Thoracic aorta (tissue), 2 donors: ENCODE measurements at regions not wholly inside any gene's neighbourhood (a gene's known extent, or its start where the extent isn't known, plus 50 kb on each side); places are given as distances from the start of the nearest gene placed in this dataset.

Source experiments
- ATAC-seq: fragments of 150-250 bp; one replicate; pipeline ENCODE4 v1.8.0; 2017; ENCODE audit warnings: low read depth; ENCODE audit not compliant: insufficient number of reproducible peaks, low FRiP score
- DNase-seq: peaks from one replicate; pipeline ENCODE4 v3.0.0-alpha.2; 2020; ENCODE audit warnings: low spot score
- H3K27ac ChIP-seq, 2 donors: fragments of 200-600 bp; sonication (generic); 1 replicate in 1 of 2; 2 replicates in 1 of 2; pipeline ENCODE4 v1.5.1; 2016; ENCODE audit warnings: mild to moderate bottlenecking in 2 of 2, moderate library complexity in 2 of 2
- H3K27me3 ChIP-seq: fragments of 200-600 bp; sonication (generic); replicated peaks from 2 replicates; pipeline ENCODE4 v1.6.0; 2016; ENCODE audit warnings: mild to moderate bottlenecking; ENCODE audit not compliant: insufficient read depth
- H3K36me3 ChIP-seq: fragments of 200-600 bp; sonication (generic); one replicate; pipeline ENCODE4 v1.5.1; 2016
- H3K4me1 ChIP-seq, 2 donors: fragments of 200-600 bp; sonication (generic); 1 replicate in 1 of 2; 2 replicates in 1 of 2; pipeline versions ENCODE4 v1.5.1 to v1.6.0; 2016; ENCODE audit warnings: low read depth in 2 of 2, mild to moderate bottlenecking in 1 of 2; ENCODE audit not compliant: control insufficient read depth in 1 of 2
- H3K4me3 ChIP-seq: fragments of 200-600 bp; sonication (generic); 2 replicates; pipeline ENCODE4 v1.5.1; 2016; ENCODE audit warnings: mild to moderate bottlenecking
- H3K9me3 ChIP-seq: fragments of 200-600 bp; sonication (generic); 2 replicates; pipeline ENCODE4 v1.5.1; 2016
- TF ChIP-seq, protein P1 (sequence below): fragments of 200-600 bp; sonication (generic); IDR thresholded peaks from one replicate; pipeline ENCODE4 v1.5.1; 2019; ENCODE audit warnings: antibody characterized with exemption

DNA sequence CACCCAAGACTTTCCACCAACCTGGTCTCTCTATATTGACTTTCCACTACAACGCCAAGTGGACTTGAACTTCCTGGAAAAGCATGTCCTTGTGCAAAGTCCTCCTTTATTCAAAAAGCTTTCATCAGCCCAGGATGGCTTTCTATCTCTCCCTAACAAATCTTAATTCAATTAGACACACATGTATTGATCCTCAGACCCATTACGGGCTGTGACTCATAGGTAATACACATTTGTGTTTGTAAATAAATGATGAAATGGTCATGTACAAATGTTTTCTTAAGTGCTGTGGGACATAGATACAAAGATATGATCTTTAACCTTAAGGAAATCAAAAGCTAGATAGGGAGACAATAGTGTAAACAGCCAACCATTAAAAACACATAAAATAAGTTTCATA, 1189.7 kb downstream of the EFNB2 start:
- Histone ChIP-seq H3K27ac (no peak overlapping the region), H3K4me1 (peaks cover 6 to 12% of the 10 kb centered on the region in 2 donors), H3K4me3 (no peak overlapping the region), H3K27me3 (no peaks in the 10 kb centered on the region), H3K36me3 (no peaks in the 10 kb centered on the region), H3K9me3 (no peaks in the 10 kb centered on the region)
- TF ChIP-seq, protein P1, sequence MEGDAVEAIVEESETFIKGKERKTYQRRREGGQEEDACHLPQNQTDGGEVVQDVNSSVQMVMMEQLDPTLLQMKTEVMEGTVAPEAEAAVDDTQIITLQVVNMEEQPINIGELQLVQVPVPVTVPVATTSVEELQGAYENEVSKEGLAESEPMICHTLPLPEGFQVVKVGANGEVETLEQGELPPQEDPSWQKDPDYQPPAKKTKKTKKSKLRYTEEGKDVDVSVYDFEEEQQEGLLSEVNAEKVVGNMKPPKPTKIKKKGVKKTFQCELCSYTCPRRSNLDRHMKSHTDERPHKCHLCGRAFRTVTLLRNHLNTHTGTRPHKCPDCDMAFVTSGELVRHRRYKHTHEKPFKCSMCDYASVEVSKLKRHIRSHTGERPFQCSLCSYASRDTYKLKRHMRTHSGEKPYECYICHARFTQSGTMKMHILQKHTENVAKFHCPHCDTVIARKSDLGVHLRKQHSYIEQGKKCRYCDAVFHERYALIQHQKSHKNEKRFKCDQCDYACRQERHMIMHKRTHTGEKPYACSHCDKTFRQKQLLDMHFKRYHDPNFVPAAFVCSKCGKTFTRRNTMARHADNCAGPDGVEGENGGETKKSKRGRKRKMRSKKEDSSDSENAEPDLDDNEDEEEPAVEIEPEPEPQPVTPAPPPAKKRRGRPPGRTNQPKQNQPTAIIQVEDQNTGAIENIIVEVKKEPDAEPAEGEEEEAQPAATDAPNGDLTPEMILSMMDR, result no peak
- no peak for ATAC-seq
- DNase-seq, result no peak

DNA sequence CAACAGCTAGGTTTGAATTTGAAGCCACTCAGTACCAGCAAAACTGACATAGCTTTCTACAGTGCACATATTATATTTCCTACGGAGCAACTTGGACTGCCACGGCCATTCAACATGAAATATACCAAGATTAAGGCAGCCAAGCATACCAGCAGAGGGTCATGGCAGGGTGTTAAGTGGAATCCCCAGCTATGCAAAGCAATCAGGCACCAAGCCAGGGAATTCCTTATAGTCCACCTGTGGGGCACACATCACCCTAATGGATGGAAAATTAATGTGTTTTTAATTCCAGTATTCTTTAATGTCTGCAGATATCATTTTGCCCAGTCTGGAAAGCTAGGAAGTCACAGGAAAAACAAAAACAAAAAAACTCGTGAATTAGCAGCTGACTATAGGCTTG, 1190.3 kb downstream of the EFNB2 start:
- no peak for DNase-seq

DNA sequence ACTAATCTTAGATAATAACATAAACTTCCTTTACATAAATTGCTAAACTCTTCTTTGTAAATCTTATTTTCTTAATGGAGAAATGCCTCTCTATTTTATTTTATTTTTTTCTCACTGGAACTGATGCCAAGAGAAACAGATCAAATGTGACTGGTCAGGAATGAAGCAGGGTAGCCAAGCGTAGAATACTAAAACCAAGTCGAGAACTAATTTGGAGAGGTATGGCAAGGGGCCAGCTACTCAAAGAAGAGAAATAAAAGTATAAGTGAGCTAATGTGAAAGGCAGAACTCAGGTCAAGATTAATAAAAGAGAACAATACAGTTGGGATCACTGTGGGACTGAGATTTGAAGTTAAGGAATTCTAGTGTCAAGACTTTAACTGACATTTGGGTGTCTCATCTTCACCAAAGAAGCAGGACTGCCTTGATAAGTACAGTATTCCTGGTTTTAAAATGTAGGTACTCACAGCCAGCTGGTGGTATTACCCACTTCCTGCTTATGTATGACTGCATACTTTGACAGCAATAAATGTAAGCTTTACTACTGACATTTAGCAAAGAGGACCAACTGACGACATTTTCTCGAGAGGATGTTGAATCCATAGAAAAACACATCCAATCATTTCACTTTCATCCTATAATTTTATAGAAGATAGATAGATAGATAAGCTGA, 1192.2 kb downstream of the EFNB2 start:
- DNase-seq (no peak), ATAC-seq (no peak)
- H3K9me3 ChIP-seq, result no peaks in the 10 kb centered on the region
- H3K27ac ChIP-seq, result no peak overlapping the region
- peaks cover 6 to 12% of the 10 kb centered on the region in 2 donors for H3K4me1 ChIP-seq
- TF ChIP-seq, protein P1, result no peak
- H3K27me3 ChIP-seq, result no peaks in the 10 kb centered on the region
- no peaks in the 10 kb centered on the region for H3K36me3 ChIP-seq
- no peak overlapping the region for H3K4me3 ChIP-seq

More for the DNA sequence above, 1190.3 kb downstream of the EFNB2 start:
- peaks cover 6 to 12% of the 10 kb centered on the region in 2 donors for H3K4me1 ChIP-seq
- no peak for ATAC-seq
- no peaks in the 10 kb centered on the region for H3K9me3 ChIP-seq
- TF ChIP-seq, protein P1, result no peak
- no peak overlapping the region for H3K4me3 ChIP-seq
- no peaks in the 10 kb centered on the region for H3K36me3 ChIP-seq
- no peak overlapping the region for H3K27ac ChIP-seq
- H3K27me3 ChIP-seq, result no peaks in the 10 kb centered on the region

DNA sequence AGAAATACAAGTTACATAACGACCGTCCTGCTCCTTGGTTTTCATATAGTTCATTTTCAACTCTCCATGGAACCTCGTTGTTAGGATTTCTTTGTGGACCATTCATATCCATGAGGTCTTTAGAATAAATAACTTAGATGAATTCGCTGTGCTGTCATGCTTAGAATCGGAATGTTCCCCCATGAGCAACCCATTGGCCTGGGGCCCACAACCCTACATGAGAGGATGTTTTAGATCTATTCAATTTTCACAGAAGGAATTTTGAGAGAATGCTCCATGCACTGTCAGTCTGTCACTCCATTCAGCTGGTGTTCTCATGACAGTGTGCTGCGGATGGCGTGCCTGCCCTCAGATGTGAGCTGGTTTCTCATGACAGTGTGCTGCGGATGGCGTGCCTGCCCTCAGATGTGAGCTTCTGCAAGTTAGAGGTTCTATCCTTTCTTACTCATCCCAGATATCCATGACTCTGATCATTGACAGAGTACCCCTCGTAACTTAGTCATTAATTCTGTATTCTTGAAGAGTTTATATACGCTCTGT, 1193.1 kb downstream of the EFNB2 start:
- H3K9me3 ChIP-seq, result no peaks in the 10 kb centered on the region
- no peak overlapping the region for H3K4me3 ChIP-seq
- H3K27me3 ChIP-seq, result no peaks in the 10 kb centered on the region
- no peak for DNase-seq
- no peak for ATAC-seq
- TF ChIP-seq, protein P1, result no peak
- no peaks in the 10 kb centered on the region for H3K36me3 ChIP-seq
- H3K4me1 ChIP-seq, result peaks cover 6 to 15% of the 10 kb centered on the region in 2 donors
- no peak overlapping the region for H3K27ac ChIP-seq

DNA sequence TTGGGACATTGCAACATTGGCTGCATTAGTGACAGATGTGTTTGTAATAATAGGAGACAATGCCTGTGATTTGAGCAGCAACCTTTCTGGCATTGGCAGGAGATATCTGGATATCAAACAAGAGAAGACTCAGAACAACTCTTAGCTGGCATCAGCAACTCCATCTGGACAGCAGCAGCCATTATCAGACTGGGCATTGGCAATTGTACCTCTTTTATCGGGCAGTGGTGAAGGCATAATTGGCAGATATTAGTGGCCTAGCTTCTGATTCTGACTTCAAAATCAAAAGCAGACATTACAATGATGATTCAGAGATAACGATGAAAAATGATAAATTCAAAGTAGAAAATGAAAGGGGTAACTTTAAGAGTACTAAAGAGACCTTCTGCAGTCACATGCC, 1193.7 kb downstream of the EFNB2 start:
- Histone ChIP-seq H3K27ac (no peak overlapping the region), H3K9me3 (no peaks in the 10 kb centered on the region), H3K4me1 (peaks cover 6 to 19% of the 10 kb centered on the region in 2 donors), H3K36me3 (no peaks in the 10 kb centered on the region), H3K4me3 (no peak overlapping the region), H3K27me3 (no peaks in the 10 kb centered on the region)
- DNase-seq (no peak), ATAC-seq (no peak)
- TF ChIP-seq, protein P1, result no peak
